ENCODE measurements at regions not wholly inside any gene's neighbourhood (a gene's known extent, or its start where the extent isn't known, plus 50 kb on each side); places are given as distances from the start of the nearest gene placed in this dataset.

DNA sequence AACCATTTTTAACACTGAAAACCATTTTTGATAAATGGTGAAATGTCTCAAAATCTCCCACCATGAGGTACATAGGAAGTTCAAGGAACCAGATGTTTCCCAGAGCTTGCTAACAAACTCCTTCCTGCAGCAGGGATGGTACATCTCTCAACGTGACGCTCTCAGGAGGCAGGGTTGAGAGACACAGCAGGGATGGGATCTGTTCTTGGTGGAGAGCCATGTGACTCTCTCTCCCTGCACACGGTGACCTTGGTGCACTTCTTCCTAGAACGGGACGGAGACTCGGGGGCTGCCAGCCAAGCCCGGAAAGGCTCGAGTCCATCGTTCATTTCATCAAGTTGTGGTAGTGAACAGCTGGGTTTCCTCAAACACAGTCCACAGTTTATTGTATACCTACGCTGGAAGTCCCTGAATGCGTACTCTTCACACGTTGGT lies 94.2 kb downstream of the FAM50B start:
- dilution Hi-C loops (cut with MboI; ENCODE audit: extremely low pct_ligation_motif_present, low sequenced_read_pairs): no loop called here
- no peak for FAIRE-seq
- no peak for TF ChIP-seq EZH2 (IDR thresholded peaks at IDR 0.05; ENCODE audit: low read length)
- TF ChIP-seq, protein P1, sequence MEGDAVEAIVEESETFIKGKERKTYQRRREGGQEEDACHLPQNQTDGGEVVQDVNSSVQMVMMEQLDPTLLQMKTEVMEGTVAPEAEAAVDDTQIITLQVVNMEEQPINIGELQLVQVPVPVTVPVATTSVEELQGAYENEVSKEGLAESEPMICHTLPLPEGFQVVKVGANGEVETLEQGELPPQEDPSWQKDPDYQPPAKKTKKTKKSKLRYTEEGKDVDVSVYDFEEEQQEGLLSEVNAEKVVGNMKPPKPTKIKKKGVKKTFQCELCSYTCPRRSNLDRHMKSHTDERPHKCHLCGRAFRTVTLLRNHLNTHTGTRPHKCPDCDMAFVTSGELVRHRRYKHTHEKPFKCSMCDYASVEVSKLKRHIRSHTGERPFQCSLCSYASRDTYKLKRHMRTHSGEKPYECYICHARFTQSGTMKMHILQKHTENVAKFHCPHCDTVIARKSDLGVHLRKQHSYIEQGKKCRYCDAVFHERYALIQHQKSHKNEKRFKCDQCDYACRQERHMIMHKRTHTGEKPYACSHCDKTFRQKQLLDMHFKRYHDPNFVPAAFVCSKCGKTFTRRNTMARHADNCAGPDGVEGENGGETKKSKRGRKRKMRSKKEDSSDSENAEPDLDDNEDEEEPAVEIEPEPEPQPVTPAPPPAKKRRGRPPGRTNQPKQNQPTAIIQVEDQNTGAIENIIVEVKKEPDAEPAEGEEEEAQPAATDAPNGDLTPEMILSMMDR (optimal IDR thresholded peaks at IDR 0.05 in 1 of 3, IDR thresholded peaks at IDR 0.05 in 1 of 3, conservative IDR thresholded peaks at IDR 0.05 in 1 of 3; ENCODE audit: extremely low read depth in 1 of 3, insufficient read depth in 2 of 3, low read length in 3 of 3): no peak
- Histone ChIP-seq H3K4me3 (ENCODE audit: control insufficient read depth in 2 of 3, extremely low read depth in 1 of 3, insufficient read depth in 2 of 3, low read depth in 1 of 3, low read length in 3 of 3) (no peak overlapping the region), H3K27ac (ENCODE audit: control insufficient read depth, insufficient read depth, low read length) (no peak overlapping the region), H2AFZ (ENCODE audit: control insufficient read depth, low read length) (no peak overlapping the region), H4K20me1 (ENCODE audit: control insufficient read depth, extremely low read depth, insufficient read depth, low read length) (no peaks in the 10 kb centered on the region), H3K36me3 (ENCODE audit: control insufficient read depth in 2 of 2, extremely low read depth in 1 of 2, insufficient read depth in 2 of 2, low read length in 2 of 2) (no peaks in the 10 kb centered on the region), H3K9ac (ENCODE audit: control insufficient read depth, extremely low read depth, insufficient read depth, low read length) (no peak overlapping the region), H3K4me1 (ENCODE audit: control insufficient read depth, extremely low read depth, insufficient read depth, low read length) (peaks cover 16% of the 10 kb centered on the region), H3K9me3 (ENCODE audit: control insufficient read depth, low read depth, low read length) (no peaks in the 10 kb centered on the region), H3K9me1 (ENCODE audit: control insufficient read depth, extremely low read depth, insufficient read depth, low read length) (no peaks in the 10 kb centered on the region), H3K79me2 (ENCODE audit: control insufficient read depth, insufficient read depth, low read length) (no peaks in the 10 kb centered on the region), H3K27me3 (ENCODE audit: control insufficient read depth, extremely low read depth, insufficient read depth, low read length) (no peaks in the 10 kb centered on the region), H3K4me2 (ENCODE audit: control insufficient read depth, extremely low read depth, insufficient read depth, low read depth, low read length) (no peak overlapping the region)
- DNase-seq (ENCODE audit: low read depth, low spot score): no peak

DNA sequence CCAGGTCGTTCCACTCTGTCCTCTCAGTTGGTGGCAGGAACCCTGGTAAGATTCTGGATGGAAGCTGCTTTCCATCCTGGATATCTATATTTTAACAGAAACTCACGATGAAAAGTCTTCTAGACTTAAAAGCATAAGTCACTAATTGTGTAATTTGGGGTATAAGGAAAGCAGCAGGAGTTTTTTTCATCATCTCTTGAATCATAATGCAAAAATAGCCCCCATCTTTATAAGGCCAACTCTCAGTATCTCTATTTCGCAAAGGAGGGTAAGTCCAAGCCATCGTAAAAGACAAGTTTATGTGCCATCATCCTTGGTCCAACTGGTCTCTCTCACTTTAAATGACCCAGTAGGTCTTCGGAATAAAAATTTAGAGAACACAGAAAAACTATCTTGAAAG lies 95.1 kb downstream of the FAM50B start:
- FAIRE-seq: no peak

More for the DNA sequence above, 95.1 kb downstream of the FAM50B start:
- Histone ChIP-seq H3K9me3 (ENCODE audit: control insufficient read depth, low read depth, low read length) (no peaks in the 10 kb centered on the region), H3K27me3 (ENCODE audit: control insufficient read depth, extremely low read depth, insufficient read depth, low read length) (peaks cover 3% of the 10 kb centered on the region), H2AFZ (ENCODE audit: control insufficient read depth, low read length) (no peak overlapping the region), H3K4me3 (ENCODE audit: control insufficient read depth in 2 of 3, extremely low read depth in 1 of 3, insufficient read depth in 2 of 3, low read depth in 1 of 3, low read length in 3 of 3) (no peak overlapping the region), H3K79me2 (ENCODE audit: control insufficient read depth, insufficient read depth, low read length) (no peaks in the 10 kb centered on the region), H4K20me1 (ENCODE audit: control insufficient read depth, extremely low read depth, insufficient read depth, low read length) (no peaks in the 10 kb centered on the region), H3K36me3 (ENCODE audit: control insufficient read depth in 2 of 2, extremely low read depth in 1 of 2, insufficient read depth in 2 of 2, low read length in 2 of 2) (no peaks in the 10 kb centered on the region), H3K4me2 (ENCODE audit: control insufficient read depth, extremely low read depth, insufficient read depth, low read depth, low read length) (no peak overlapping the region), H3K4me1 (ENCODE audit: control insufficient read depth, extremely low read depth, insufficient read depth, low read length) (peaks cover 16% of the 10 kb centered on the region), H3K27ac (ENCODE audit: control insufficient read depth, insufficient read depth, low read length) (no peak overlapping the region), H3K9ac (ENCODE audit: control insufficient read depth, extremely low read depth, insufficient read depth, low read length) (no peak overlapping the region), H3K9me1 (ENCODE audit: control insufficient read depth, extremely low read depth, insufficient read depth, low read length) (no peaks in the 10 kb centered on the region)
- TF ChIP-seq, protein P1 (optimal IDR thresholded peaks at IDR 0.05 in 1 of 3, IDR thresholded peaks at IDR 0.05 in 1 of 3, conservative IDR thresholded peaks at IDR 0.05 in 1 of 3; ENCODE audit: extremely low read depth in 1 of 3, insufficient read depth in 2 of 3, low read length in 3 of 3): no peak
- no peak for TF ChIP-seq EZH2 (IDR thresholded peaks at IDR 0.05; ENCODE audit: low read length)
- no peak for DNase-seq (ENCODE audit: low read depth, low spot score)
- dilution Hi-C loops (cut with MboI; ENCODE audit: extremely low pct_ligation_motif_present, low sequenced_read_pairs): no loop called here
